ENCODE measurements at regions not wholly inside any gene's neighbourhood (a gene's known extent, or its start where the extent isn't known, plus 50 kb on each side); places are given as distances from the start of the nearest gene placed in this dataset.

DNA sequence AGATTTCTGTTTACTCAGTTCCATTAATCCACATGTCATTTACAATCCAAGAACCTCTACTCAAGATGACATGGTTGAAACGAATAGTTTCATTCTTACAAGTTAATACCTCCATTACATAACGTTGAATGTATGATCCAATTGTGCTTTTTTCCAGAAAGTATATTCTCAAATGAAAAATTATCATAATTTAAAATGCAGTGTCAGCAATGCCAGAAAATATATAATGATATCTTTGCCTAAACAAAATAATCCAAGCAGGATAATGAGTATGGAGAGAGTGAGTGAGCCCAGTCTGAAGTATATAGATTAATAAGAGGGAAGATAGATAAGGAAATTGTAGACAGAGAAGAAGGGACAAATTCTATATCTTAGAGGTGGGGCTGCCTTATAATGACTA lies 505.0 kb downstream of the CENPC start:
- H3K4me1 Mint-ChIP-seq (ENCODE audit: low read depth), result no peaks in the 10 kb centered on the region
- no peak for DNase-seq
- no peak overlapping the region for H3K4me3 Mint-ChIP-seq
- no peaks in the 10 kb centered on the region for H3K36me3 Mint-ChIP-seq (ENCODE audit: low read depth)
- no peak overlapping the region for H3K27ac Mint-ChIP-seq
- no peaks in the 10 kb centered on the region; the same call in 1 of the 2 replicates for H3K27me3 Mint-ChIP-seq (ENCODE audit: insufficient read depth)
- TF ChIP-seq, protein P1, sequence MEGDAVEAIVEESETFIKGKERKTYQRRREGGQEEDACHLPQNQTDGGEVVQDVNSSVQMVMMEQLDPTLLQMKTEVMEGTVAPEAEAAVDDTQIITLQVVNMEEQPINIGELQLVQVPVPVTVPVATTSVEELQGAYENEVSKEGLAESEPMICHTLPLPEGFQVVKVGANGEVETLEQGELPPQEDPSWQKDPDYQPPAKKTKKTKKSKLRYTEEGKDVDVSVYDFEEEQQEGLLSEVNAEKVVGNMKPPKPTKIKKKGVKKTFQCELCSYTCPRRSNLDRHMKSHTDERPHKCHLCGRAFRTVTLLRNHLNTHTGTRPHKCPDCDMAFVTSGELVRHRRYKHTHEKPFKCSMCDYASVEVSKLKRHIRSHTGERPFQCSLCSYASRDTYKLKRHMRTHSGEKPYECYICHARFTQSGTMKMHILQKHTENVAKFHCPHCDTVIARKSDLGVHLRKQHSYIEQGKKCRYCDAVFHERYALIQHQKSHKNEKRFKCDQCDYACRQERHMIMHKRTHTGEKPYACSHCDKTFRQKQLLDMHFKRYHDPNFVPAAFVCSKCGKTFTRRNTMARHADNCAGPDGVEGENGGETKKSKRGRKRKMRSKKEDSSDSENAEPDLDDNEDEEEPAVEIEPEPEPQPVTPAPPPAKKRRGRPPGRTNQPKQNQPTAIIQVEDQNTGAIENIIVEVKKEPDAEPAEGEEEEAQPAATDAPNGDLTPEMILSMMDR (IDR thresholded peaks at IDR 0.05), result no peak
- peaks cover 31% of the 10 kb centered on the region for H3K9me3 Mint-ChIP-seq

DNA sequence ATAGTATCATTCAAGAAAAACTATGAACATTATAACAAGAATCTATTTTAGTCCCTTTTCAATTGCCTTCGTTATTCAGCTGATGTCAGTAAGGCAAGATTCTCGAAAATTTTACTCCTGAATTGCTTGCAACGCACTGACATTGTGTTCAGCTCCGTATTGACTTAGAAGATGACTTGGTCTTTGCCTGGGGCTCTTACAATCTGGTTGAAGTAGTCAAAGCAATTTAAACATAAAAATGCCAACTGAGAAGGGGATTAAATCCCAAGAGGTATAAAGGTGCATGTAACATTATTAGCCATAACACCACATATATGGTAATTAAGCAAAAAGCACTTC lies 507.1 kb downstream of the CENPC start:
- Mint-ChIP-seq H3K9me3 (peaks cover 40% of the 10 kb centered on the region), H3K27ac (no peak overlapping the region), H3K27me3 (ENCODE audit: insufficient read depth) (no peaks in the 10 kb centered on the region; the same call in 1 of the 2 replicates), H3K4me3 (no peak overlapping the region), H3K36me3 (ENCODE audit: low read depth) (no peaks in the 10 kb centered on the region), H3K4me1 (ENCODE audit: low read depth) (no peaks in the 10 kb centered on the region)
- TF ChIP-seq, protein P1 (IDR thresholded peaks at IDR 0.05), result no peak
- DNase-seq, result no peak

DNA sequence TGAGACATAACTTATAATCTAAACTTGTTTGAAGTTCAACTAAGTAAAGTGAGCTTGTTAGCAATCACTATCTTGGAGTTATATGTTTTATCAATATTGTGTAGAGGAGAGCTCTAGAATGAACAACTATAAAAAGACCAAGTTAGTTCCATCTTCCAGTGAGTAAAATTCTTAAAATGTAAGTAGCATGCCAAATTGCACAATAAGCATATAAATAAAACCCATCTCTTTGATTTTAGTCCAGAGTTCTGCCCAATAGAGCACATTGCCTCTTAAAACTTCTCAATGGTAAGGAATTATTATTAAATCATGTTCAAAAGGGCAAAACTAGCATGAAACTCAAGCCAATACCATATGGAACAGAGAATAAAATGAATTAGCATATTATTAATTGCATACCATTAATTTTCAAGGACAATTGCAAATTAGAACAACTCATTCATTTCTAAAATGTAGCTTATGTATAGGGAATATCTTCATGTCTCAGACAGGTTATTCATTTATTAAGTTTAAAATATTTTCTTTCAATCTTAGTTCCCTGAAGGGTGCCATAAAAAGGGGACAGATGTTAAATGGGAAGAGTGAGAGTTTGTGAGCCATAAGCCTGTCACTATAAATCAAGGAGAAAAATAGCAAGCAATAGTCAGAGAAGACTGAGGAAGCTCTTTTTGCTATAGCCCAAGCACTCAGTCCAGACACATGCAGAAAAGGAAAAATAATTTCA lies 507.6 kb downstream of the CENPC start:
- no peak for DNase-seq
- H3K9me3 Mint-ChIP-seq, result peaks cover 40% of the 10 kb centered on the region

DNA sequence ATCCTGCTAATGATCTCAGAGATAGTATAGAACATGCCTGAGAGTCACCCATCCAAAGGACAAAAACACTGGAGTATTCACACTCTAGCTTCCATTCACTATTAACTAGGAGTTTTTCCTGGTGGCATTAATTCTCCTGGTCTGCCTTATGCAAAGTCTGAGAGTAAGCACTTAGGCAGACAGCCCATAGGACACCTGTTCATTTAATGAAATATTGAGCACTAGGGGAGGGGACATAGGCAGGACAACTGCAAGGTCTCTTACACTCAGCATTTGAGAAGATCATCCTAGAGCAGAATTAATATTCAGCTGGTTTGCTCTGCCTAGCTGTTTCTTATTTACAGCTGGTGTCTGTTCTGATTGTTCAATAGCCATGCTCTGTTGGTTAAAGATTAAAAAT lies 508.5 kb downstream of the CENPC start:
- H3K36me3 Mint-ChIP-seq (ENCODE audit: low read depth), result no peaks in the 10 kb centered on the region
- no peaks in the 10 kb centered on the region; the same call in 1 of the 2 replicates for H3K27me3 Mint-ChIP-seq (ENCODE audit: insufficient read depth)
- peaks cover 40% of the 10 kb centered on the region for H3K9me3 Mint-ChIP-seq
- H3K4me3 Mint-ChIP-seq, result no peak overlapping the region
- H3K4me1 Mint-ChIP-seq (ENCODE audit: low read depth), result no peaks in the 10 kb centered on the region
- no peak for DNase-seq
- no peak overlapping the region for H3K27ac Mint-ChIP-seq
- TF ChIP-seq, protein P1 (IDR thresholded peaks at IDR 0.05), result no peak

More for the DNA sequence above, 507.6 kb downstream of the CENPC start:
- TF ChIP-seq, protein P1 (IDR thresholded peaks at IDR 0.05), result no peak
- no peaks in the 10 kb centered on the region; the same call in 1 of the 2 replicates for H3K27me3 Mint-ChIP-seq (ENCODE audit: insufficient read depth)
- no peaks in the 10 kb centered on the region for H3K36me3 Mint-ChIP-seq (ENCODE audit: low read depth)
- H3K4me1 Mint-ChIP-seq (ENCODE audit: low read depth), result no peaks in the 10 kb centered on the region
- H3K27ac Mint-ChIP-seq, result no peak overlapping the region
- no peak overlapping the region for H3K4me3 Mint-ChIP-seq

DNA sequence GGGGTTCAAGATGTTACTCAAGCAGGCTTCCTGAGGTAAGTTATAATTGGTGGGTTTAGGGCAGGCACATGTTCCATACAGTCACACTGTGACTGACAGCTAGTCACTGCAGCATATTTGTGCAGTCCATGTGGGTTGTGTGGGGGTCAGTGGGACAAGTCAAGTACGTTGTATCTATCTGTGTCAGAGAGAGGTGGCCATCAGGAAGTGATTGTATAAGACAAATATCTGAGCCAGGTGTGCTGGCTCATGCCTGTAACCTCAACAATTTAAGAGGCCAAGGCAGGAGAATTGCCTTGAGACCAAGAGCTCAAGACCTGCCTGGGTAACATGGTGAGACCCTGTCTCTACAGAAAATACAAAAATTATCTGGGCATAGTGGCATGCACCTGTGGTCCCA lies 509.3 kb downstream of the CENPC start:
- no peaks in the 10 kb centered on the region; the same call in 1 of the 2 replicates for H3K27me3 Mint-ChIP-seq (ENCODE audit: insufficient read depth)
- peaks cover 40% of the 10 kb centered on the region for H3K9me3 Mint-ChIP-seq
- no peaks in the 10 kb centered on the region for H3K36me3 Mint-ChIP-seq (ENCODE audit: low read depth)
- no peaks in the 10 kb centered on the region for H3K4me1 Mint-ChIP-seq (ENCODE audit: low read depth)
- no peak overlapping the region for H3K4me3 Mint-ChIP-seq
- TF ChIP-seq, protein P1 (IDR thresholded peaks at IDR 0.05), result no peak
- no peak overlapping the region for H3K27ac Mint-ChIP-seq
- no peak for DNase-seq
